NCI-H1092 treated with DMSO at 0.1 percent for 48 hours (cell line): ENCODE measurements at regions not wholly inside any gene's neighbourhood (a gene's known extent, or its start where the extent isn't known, plus 50 kb on each side); places are given as distances from the start of the nearest gene placed in this dataset.
"Not testable (repeated sequence)": the region's sequence is repeated elsewhere in the genome, so short reads cannot be mapped to it uniquely, and the experiment has no call there.

ENCODE experiments used
- DNase-seq: peaks from one replicate; lab custom pipeline; 2025; lab: John Stamatoyannopoulos, UW

DNA sequence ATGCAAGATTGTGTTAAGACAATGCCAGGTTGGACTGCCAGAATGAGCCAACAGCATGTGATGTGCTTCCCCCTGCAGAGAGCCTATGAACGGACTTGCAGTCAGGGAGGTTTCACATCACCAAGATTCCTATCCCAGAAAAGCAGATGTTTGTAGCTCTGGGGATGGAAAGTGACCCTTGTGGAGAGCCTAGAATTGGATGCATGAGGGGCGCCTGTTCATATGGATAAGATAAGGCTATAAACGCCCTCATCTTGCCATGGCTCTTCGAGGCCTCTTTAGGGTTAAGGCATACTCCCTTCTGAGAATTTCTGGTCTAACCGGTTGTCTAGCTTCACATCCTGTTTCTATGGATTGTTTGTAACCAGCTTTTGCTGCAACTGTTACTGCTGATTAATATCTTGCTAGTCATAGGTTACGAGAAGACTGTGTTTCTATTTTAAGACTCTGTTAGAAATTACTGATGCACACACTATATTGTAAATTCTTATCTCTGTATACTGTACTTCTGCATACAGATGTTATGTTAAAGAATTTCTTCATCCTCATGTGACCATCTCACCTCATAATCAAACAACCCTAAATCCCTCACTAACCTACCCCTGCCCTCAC, 295.8 kb downstream of the PTGER3 start:
- DNase-seq: not testable (repeated sequence)

GRCh38 chr1:70754701-70755100, 292.9 kb downstream of the PTGER3 start:
- DNase-seq: no peak

GRCh38 chr1:70760154-70760553, 287.5 kb downstream of the PTGER3 start:
- DNase-seq: no peak

DNA sequence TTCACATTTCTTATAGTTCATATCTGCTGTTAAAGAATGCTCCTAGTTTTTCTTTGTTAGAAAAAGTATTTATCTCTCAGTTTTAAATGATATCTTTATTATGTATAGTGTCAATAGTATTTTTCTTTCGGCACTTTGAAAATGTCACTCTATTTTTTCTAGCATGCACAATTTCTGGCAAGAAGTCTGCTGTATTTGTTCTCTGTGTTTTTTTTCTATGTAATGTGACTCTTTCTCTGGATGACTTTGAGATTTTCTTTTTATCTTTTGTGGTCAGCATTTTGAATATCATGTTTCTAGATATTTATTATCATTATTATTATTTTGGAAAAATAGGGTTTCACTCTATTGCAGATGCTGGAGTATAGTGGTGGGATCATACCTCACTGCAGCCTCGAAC, 285.2 kb downstream of the PTGER3 start:
- no peak for DNase-seq

- DNase-seq: no peak
Observed at GRCh38 chr1:70764747-70765146, 282.9 kb downstream of the PTGER3 start.

- no peak for DNase-seq
Observed at GRCh38 chr1:70767377-70767776, 280.2 kb downstream of the PTGER3 start.

DNA sequence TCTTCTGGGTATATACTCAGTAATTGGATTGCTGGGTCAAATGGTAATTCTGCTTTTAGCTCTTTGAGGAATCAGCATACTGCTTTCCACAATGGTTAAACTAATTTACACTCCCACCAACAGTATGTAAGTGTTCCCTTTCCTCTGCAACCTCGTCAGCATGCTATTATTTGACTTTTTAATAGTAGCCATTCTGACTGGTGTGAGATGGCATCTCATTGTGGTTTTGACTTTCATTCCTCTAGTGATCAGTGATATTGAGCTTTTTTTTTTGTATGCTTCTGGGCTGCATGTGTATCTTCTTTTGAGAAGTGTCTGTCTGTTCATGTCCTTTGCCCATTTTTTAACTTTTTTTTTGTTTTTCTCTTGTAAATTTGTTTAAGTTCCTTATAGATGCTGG, 279.4 kb downstream of the PTGER3 start:
- no peak for DNase-seq

DNA sequence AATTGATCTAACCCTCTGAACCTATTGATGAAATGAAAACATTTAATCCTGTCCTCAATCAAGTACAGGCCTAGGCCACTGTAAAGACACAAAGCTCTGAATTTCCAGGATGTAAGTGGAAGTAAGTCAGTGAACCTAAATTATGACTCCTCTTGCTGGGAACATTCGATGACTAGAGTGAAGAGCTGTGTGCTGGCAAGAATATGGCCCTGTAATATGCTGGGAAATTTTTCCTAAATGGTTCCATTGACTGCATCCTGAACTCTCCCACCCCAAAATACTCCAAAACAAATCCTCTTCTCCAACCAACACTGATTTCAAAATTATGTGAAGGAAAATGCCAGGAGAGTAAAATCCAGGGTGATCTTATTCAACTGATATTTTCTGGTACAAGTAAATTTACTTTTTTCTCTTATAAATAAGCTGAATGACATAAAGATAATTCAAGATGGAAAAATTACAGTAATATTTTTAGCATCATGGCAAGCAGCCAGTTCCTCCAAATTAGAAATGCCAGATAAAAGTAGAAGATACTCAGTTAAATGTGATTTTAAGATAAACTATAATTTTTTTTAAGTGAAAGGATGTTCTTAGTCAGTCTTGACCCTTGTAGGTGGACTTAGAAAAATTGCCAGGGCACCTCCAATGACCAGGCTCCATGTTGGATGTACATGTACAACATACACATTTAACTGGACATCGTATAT, 269.4 kb downstream of the PTGER3 start:
- no peak for DNase-seq

DNA sequence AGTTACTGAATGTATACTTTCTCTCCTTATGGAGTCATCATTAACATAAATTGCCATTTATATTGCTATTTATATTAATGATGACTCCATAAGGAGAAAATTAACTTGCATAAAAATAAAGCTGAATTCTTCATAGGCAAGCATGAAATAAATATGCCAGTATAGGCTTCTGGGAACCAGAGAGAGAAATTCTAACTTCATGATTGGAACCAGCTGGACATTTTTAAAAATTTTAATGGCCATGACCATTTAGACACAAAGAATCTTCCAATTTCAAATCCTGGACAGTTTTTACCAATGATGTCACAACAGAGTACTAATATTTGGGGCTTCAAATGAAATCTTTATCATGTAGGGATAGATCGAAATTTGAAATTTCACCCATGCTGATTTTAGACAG, 268.7 kb downstream of the PTGER3 start:
- DNase-seq: no peak

DNA sequence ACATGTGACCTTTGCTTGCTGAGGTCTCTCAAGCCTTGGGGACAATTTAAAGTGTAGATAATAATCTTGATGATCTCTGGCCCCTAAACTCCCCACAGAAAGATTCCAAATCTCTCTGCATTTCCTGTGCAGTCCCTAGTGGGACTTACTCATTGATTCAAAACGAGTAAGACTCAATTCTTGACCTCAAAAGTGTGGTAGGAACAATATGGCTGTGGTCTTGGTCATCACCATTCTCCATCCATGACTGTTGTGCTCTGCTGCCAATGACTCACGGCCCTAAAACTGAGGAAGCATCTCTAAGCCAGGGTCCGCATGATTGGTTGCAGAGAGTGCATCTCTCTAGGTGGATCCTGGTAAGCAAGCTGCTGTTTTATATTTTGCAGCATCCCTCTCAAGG, 268.0 kb downstream of the PTGER3 start:
- DNase-seq: no peak

DNA sequence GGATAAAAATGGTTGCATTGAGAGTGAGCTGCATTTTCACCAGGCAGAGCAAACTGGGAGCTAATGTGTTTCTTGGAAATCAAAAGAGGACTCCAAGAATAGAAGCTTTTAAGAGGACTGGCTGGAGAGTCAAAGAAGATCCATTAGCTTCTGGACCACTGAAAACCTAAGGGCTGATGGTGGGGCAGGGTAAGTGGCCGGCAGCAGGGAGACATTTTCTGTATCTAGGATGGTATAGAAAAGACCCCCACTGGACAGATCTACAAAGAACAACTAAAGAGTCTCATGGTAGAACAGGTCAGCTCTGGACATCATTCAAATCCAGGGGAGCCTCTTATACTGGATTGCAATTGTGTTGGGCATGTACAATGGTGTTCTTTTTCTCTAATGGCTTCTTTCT, 262.3 kb downstream of the PTGER3 start:
- no peak for DNase-seq

DNA sequence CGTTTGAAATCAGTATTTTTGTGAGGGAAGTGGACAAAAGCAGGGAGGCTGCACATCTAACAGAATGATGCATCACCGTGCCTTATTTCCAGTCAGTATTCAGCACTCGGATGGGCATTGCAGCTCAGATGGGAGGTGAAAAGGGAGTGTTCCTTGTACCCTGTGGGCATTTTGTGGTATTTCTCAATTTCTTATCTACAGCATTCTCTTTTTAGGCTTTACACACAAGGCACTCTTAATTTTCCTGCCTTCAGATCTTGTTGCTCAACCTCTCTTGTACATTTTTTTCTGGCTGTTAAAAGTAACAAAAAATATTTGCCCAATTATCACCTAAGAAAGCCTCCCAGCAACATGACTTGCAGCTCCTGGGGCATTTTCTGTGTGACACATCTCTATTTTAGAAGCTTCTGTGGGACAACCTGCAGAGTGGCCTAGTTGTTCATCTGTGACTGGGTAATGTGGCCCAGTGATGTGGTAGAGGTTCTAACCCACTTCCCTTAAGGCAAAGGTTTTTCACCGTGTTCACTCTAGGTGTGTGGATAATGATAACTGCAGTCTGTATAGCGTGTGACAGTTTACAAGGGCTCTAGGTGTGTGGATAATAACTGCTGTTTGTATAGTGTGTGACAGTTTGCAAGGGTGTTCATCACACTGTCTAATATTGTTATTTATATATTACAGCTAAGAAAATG, 257.2 kb downstream of the PTGER3 start:
- DNase-seq: no peak

DNA sequence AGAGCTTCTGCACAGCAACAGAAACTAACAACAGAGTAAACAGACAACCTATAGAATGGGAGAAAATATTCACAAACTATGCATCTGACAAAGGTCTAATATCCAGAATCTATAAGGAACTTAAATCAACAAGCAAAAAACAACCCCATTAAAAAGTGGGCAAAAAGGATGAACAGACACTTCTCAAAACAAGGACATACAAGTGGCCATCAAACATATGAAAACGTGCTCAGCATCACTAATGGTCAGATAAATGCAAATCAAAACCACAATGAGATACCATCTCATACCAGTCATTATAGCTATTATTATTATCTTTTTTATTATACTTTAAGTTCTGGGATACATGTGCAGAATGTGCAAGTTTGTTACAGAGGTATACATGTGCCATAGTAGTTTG, 252.6 kb downstream of the PTGER3 start:
- DNase-seq: not testable (repeated sequence)

- not testable (repeated sequence) for DNase-seq
Observed at GRCh38 chr1:70796298-70796697, 251.3 kb downstream of the PTGER3 start.

DNA sequence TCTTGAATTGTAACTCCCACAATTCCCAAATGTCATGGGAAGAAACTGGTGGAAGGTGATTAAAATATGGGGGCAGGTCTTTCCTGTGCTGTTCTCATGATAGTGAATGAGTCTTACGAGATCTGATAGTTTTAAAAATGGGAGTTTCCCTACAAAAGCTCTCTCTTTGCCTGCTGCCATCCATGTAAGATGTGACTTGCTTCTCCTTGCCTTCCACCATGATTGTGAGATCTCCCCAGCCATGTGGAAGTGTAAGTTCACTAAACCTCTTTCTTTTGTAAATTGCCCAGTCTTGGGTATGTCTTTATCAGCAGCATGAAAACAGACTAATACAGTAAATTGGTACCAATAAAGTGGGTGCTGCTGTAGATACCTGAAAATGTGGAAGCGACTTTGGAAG, 245.0 kb downstream of the PTGER3 start:
- not testable (repeated sequence) for DNase-seq

DNA sequence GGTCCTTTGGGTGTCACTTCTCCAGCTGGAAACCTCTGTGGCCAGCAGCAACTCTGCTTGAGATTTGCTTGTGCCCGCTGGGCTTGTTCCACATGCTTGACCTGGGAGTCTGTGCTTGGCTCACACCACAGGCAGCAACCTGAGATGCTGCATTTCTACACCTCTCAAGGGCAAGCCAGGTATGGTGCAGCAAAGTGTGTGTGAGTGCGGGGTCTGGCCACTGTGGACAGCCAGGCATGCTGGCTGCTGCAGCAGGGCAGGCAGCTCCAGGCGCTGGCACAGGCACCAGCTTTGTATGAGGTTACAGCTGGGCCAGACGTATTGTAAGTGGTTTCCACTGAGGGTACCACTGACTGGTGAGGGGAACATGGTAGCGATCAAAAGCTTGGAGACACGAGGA, 242.0 kb downstream of the PTGER3 start:
- no peak for DNase-seq

- no peak for DNase-seq
Observed at GRCh38 chr1:70807088-70807664, 240.4 kb downstream of the PTGER3 start.

DNA sequence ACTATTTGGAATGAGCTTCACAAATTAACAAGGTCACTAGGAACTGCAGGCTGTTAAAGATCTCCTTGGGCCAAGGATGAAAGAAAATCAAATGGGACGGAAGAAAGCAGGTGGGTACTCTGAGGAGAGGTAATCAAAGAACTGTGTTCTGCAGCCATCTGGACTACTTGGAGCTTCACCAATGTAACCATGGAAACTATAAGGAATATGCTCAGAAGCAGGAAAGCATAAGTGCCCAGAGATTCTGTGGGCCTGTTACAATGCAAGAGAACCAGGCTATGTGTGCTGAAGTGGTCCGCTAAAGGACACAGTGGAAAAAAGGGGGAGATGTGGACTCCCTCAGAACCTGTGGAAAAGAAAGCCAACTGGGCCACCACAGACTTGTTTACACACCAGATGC, 238.5 kb downstream of the PTGER3 start:
- DNase-seq: peak; percentile 66

DNA sequence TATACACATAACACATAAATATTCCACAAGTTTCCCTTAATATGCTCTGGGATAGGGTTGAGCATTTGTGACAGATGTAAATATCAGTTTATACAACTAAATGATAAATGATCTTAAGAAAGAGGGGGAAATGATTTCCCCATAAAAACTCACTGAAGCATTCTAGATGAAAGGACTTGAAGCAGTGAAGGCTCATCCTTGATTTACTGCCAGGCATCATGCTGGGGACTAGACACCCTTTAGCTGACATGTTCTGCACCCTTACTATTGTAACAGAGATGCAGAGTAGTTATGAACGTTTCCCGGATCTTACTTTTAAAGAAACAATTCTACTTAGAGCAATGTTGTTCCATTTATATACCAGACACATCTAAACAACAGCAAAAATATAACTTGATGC, 235.8 kb downstream of the PTGER3 start:
- DNase-seq: no peak

DNA sequence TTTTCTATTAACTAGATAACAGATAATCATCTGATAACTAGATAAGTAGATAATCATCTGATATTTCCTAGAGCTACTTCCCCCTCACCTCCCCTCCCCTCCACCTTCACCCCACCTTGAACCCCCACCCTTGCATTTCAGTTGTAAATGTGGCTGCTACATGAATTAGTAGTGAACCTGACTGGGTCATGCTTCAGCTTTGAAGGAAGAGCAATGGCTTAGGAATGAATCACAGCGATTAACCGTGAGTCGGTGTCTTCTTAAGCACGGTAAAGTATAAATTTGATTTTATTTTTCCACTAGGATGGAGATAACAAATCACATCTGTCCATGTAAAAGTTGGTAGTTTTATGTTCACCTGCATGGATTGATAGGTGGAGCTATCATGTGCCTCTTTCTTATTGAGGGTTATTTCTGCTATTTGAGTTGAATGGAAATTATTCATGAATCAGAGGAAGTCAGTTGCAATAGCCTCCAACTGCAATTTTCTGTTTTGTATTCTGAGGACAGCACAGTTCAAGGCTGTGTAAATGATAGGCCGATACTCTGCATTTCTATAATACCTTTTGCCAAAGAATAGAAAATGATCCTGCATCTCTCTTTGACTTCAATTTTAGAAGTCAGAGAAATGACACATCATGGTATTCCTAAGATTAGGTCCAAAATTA, 235.0 kb downstream of the PTGER3 start:
- no peak for DNase-seq

DNA sequence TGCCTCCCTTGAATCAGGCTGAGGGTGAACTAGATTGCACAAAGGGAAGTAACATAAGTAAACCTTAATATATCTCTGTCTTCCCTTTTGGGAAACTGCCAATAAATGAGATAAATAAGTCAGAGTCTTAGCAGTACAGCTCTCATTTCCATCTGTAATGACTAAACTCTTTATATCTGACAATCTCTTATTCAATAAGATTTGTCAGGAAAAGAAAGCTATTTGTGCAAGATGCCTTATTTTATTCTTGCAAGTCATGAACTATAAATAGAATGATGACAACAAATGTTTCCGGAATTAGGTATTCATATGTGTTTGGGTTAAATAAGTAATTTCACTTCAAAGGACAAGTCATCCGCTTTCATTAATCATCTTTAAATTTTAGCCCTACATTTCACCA, 229.2 kb downstream of the PTGER3 start:
- no peak for DNase-seq

DNA sequence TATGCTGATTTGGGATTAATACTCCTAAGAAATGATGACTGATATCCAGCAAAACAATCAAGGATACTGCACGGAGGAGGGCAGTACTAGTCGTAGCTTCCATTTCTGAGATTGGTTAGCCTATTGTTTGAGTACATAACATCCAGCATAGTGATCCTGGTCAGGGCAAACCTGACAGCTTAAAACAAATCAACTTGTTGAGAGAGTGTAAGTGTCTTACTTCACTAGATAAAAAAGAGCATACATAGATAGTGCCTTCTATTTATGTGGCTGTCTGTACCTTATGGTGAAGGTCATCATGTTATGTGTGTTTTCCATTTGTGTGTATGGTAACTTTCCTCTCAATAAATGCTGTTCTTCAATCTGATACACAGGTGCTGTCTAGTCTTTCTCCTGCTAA, 228.4 kb downstream of the PTGER3 start:
- DNase-seq: no peak

DNA sequence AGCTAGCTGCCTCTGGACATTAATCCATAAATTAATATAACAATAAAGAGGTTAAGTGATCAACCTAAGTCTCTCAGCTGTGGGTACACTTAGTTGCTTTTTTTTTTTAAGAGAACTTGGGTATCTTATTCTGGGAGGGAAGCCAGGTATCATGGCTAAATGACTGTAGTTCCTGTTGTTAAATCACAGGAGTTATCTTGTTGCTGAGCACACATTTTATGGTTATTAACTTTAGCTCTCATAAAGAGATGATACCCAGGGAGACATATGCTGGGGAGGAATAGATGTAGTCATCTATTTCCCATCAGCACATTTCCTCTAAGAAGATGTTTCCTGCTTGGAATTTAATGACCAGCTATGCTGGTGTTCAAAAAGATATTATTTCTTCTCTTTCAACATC, 227.8 kb downstream of the PTGER3 start:
- DNase-seq: no peak
